ENCODE measurements at regions not wholly inside any gene's neighbourhood (a gene's known extent, or its start where the extent isn't known, plus 50 kb on each side); places are given as distances from the start of the nearest gene placed in this dataset.

DNA sequence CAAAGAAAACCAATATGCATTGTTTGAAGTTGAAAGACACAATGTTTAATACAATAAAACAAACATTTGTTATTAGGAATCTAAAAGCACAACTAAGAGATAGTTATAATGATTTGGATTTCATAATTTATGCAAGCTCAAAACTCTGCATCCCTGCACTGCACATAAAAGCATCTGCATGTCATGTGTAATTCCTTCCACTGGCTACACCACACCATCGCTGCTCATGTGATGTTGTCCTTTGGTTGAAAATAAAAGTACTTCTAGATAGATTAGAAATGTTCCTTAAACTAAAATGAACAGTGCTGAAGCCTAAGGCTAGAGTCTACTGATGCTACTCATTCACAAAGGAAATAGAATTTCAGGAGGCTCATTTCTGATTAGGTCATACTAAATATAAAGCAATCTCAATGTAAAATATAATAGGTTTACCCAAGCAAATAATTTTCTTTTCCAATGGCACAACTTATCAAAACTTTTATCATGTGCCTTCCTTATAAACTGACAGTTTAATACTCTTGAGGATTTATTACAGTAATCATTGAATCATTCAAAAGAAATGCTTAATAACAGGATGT lies 130.8 kb upstream of the DKK2 start:
- no peaks in the 10 kb centered on the region for H3K36me3 ChIP-seq (ENCODE audit: control insufficient read depth, insufficient read depth, low read length)
- H3K27me3 ChIP-seq (replicated peaks; ENCODE audit: control insufficient read depth, insufficient read depth, low read length) = no peaks in the 10 kb centered on the region
- TF ChIP-seq, protein P1, sequence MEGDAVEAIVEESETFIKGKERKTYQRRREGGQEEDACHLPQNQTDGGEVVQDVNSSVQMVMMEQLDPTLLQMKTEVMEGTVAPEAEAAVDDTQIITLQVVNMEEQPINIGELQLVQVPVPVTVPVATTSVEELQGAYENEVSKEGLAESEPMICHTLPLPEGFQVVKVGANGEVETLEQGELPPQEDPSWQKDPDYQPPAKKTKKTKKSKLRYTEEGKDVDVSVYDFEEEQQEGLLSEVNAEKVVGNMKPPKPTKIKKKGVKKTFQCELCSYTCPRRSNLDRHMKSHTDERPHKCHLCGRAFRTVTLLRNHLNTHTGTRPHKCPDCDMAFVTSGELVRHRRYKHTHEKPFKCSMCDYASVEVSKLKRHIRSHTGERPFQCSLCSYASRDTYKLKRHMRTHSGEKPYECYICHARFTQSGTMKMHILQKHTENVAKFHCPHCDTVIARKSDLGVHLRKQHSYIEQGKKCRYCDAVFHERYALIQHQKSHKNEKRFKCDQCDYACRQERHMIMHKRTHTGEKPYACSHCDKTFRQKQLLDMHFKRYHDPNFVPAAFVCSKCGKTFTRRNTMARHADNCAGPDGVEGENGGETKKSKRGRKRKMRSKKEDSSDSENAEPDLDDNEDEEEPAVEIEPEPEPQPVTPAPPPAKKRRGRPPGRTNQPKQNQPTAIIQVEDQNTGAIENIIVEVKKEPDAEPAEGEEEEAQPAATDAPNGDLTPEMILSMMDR (IDR thresholded peaks at IDR 0.05; ENCODE audit: insufficient read depth, low read length, poor library complexity, severe bottlenecking) = no peak
- no peak for DNase-seq (ENCODE audit: extremely low read depth, insufficient read length)
- H3K4me3 ChIP-seq (replicated peaks; ENCODE audit: low read depth, low read length) = no peak overlapping the region

DNA sequence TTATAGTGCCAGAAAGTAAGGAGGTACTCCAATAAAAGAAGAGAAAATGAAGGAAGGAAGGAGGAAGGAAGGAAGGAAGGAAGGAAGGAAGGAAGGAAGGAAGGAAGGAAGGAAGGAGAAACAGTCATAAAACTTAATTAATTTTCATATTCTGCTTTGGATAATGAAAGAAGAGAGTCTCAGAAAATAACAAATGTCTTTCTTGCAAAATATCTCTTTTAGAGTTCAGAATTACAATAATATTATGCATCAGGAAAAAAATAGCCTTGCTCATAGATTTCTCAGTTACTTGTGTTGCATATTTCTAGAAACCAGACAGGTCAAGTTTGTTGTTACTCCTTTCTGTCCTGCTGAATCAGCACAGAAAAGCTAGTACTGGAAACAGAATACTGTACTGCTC lies 130.1 kb upstream of the DKK2 start:
- TF ChIP-seq, protein P1 (IDR thresholded peaks at IDR 0.05; ENCODE audit: insufficient read depth, low read length, poor library complexity, severe bottlenecking) = no peak
- Histone ChIP-seq H3K4me3 (replicated peaks; ENCODE audit: low read depth, low read length) (no peak overlapping the region), H3K27me3 (replicated peaks; ENCODE audit: control insufficient read depth, insufficient read depth, low read length) (no peaks in the 10 kb centered on the region), H3K36me3 (ENCODE audit: control insufficient read depth, insufficient read depth, low read length) (no peaks in the 10 kb centered on the region)
- no peak for DNase-seq (ENCODE audit: extremely low read depth, insufficient read length)

DNA sequence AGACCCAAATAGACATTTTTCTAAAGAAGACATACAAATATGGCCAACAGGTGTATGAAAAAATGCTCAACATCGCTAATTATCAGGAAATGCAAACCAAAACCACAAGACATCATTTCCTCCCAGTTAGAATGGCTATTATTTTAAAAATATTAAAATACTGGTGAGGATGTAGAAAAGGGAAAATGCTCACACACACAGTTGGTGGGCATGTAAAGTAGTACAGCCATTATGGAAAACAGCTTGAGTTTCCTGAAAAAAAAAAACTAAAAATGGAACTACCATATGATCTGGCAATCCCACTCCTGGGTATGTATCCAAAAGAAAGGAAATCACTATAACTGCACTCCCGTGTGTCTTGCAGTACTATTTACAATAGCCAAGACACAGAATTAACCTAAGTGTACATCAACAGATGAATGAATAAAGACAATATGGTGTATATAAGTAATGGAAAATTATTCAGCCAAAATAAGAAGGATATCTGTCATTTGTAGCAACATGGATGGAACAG lies 128.9 kb upstream of the DKK2 start:
- TF ChIP-seq, protein P1 (IDR thresholded peaks at IDR 0.05; ENCODE audit: insufficient read depth, low read length, poor library complexity, severe bottlenecking) = no peak
- no peak overlapping the region for H3K4me3 ChIP-seq (replicated peaks; ENCODE audit: low read depth, low read length)
- no peak for DNase-seq (ENCODE audit: extremely low read depth, insufficient read length)
- H3K36me3 ChIP-seq (ENCODE audit: control insufficient read depth, insufficient read depth, low read length) = no peaks in the 10 kb centered on the region
- H3K27me3 ChIP-seq (replicated peaks; ENCODE audit: control insufficient read depth, insufficient read depth, low read length) = no peaks in the 10 kb centered on the region

DNA sequence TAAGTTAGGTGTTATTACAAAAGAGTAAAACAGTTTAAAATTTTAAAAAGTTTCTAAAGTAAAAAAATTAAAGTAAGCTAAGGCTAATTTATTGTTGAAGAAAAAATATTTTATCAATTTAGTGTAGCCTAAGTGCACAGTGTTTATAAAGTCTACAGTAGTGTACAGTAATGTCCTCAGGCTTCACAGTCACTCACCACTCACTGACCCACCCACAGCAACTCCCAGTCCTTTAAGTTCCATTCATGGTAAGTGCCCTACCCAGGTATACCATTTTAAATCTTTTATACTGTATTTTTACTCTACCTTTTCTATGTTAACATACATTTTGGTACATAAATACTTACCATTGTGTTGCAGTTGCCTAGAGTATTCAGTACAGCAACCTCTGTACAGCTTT lies 120.3 kb upstream of the DKK2 start:
- no peak for DNase-seq (ENCODE audit: extremely low read depth, insufficient read length)
- H3K27me3 ChIP-seq (replicated peaks; ENCODE audit: control insufficient read depth, insufficient read depth, low read length) = no peaks in the 10 kb centered on the region
- H3K36me3 ChIP-seq (ENCODE audit: control insufficient read depth, insufficient read depth, low read length) = no peaks in the 10 kb centered on the region
- TF ChIP-seq, protein P1 (IDR thresholded peaks at IDR 0.05; ENCODE audit: insufficient read depth, low read length, poor library complexity, severe bottlenecking) = no peak
- no peak overlapping the region for H3K4me3 ChIP-seq (replicated peaks; ENCODE audit: low read depth, low read length)

DNA sequence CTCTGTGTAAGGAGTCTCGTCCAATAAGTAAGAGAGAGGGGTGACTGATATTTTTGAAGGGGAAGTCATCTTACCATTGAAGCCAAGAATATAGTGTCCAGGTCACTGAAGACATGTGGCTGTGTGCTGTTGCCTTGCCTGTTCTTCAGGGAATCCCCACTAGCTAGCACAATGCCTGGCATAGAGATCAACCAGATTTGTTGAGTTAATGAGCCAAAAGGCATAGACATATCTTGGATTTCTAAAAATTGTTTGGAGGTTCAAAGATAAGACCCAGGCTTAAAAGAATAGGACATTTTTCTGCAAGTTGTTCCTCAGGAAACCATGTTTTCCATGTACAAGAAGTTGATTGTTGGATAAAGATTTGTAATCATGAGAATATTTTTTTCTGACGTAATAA lies 119.3 kb upstream of the DKK2 start:
- H3K27me3 ChIP-seq (replicated peaks; ENCODE audit: control insufficient read depth, insufficient read depth, low read length) = no peaks in the 10 kb centered on the region
- no peaks in the 10 kb centered on the region for H3K36me3 ChIP-seq (ENCODE audit: control insufficient read depth, insufficient read depth, low read length)
- no peak overlapping the region for H3K4me3 ChIP-seq (replicated peaks; ENCODE audit: low read depth, low read length)
- DNase-seq (ENCODE audit: extremely low read depth, insufficient read length) = no peak
- TF ChIP-seq, protein P1 (IDR thresholded peaks at IDR 0.05; ENCODE audit: insufficient read depth, low read length, poor library complexity, severe bottlenecking) = no peak

DNA sequence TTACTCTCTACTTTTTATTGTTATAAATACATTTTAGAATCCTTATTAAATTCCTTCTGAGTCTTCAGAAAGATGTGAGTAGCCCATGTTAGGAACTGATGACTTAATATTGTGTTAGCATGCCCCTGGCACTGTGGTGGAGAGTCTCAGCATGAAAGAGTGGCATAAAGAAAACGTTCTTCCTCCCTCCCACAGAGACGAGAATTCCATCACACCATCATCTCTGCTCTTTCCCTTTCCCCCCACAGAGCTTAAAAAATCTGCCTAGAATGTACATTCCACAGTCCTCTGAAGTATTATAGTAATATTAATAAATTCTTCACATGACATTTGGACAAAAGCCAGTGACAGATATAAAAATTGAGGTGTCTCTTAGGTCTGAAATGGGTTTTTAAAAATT lies 117.8 kb upstream of the DKK2 start:
- Histone ChIP-seq H3K4me3 (replicated peaks; ENCODE audit: low read depth, low read length) (no peak overlapping the region), H3K27me3 (replicated peaks; ENCODE audit: control insufficient read depth, insufficient read depth, low read length) (no peaks in the 10 kb centered on the region), H3K36me3 (ENCODE audit: control insufficient read depth, insufficient read depth, low read length) (no peaks in the 10 kb centered on the region)
- no peak for DNase-seq (ENCODE audit: extremely low read depth, insufficient read length)
- TF ChIP-seq, protein P1 (IDR thresholded peaks at IDR 0.05; ENCODE audit: insufficient read depth, low read length, poor library complexity, severe bottlenecking) = no peak
